NCI-H2227 (cell line): ENCODE measurements at regions not wholly inside any gene's neighbourhood (a gene's known extent, or its start where the extent isn't known, plus 50 kb on each side); places are given as distances from the start of the nearest gene placed in this dataset.
"Not testable (repeated sequence)": the region's sequence is repeated elsewhere in the genome, so short reads cannot be mapped to it uniquely, and the experiment has no call there.

Experiments
- DNase-seq: peaks from one replicate; lab custom pipeline; 2025; ENCODE audit not compliant: unreplicated experiment; lab: John Stamatoyannopoulos, UW

DNA sequence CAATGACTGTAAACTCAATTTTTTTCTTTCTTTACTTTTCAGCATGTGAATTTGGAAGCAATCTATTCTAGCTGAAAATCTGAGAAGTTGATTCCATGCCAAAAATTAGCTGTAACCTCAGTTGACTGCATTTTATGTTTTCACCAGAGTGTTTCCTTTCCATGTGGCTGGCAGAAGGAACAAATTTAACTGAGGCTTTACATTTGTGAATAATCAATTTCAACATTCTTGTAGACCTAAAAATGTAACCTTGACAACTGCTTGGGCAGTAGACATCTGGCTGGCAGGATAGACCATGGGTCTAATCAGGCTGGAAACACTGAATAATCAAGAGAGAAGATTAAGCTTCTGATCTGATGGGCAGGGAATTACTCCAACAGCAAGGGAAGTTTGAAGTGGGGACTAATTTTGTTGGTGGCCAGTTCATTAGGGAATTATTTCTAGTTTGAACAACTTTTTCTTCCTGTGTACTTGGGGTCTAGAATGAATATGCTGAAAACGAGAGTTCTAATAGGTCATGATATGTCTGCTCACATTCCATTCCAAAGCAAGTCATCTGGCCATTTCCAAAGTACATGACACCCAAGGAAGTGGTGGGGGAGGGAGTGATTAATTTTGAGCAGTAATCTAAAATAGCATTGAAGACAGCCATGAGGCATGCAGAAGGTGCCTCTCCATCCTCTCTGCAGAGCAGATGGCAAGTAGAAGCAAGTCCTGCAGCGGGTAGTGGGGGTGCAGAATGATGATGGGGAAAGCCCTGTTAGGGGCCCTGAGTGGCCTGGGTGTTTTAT lies 68.2 kb downstream of the ATP23 start:
- DNase-seq = no peak

DNA sequence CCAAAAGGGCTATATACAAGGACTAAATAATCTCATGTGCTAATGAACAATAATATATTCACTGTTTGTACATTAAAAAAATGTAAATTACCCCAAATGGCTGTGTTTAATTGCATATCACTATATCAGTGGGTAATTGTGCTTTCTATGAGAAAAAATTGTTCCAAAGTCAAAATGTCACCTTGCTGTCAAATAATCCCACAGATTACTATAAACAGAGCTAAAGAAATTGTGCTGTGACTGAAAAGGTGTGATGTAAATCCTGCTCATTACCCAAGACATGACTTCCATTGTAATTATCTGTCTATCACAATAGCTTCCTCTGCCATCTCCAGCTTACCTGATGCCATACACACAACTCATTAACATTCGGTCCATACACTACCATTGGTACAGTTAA lies 70.3 kb downstream of the ATP23 start:
- DNase-seq = no peak

- not testable (repeated sequence) for DNase-seq
Measured at GRCh38 chr12:58022379-58023020, 81.1 kb downstream of the ATP23 start.

- no peak for DNase-seq
Measured at GRCh38 chr12:58025431-58025830, 84.1 kb downstream of the ATP23 start.

GRCh38 chr12:58026426-58026825 lies 85.1 kb downstream of the ATP23 start:
- DNase-seq = no peak

DNA sequence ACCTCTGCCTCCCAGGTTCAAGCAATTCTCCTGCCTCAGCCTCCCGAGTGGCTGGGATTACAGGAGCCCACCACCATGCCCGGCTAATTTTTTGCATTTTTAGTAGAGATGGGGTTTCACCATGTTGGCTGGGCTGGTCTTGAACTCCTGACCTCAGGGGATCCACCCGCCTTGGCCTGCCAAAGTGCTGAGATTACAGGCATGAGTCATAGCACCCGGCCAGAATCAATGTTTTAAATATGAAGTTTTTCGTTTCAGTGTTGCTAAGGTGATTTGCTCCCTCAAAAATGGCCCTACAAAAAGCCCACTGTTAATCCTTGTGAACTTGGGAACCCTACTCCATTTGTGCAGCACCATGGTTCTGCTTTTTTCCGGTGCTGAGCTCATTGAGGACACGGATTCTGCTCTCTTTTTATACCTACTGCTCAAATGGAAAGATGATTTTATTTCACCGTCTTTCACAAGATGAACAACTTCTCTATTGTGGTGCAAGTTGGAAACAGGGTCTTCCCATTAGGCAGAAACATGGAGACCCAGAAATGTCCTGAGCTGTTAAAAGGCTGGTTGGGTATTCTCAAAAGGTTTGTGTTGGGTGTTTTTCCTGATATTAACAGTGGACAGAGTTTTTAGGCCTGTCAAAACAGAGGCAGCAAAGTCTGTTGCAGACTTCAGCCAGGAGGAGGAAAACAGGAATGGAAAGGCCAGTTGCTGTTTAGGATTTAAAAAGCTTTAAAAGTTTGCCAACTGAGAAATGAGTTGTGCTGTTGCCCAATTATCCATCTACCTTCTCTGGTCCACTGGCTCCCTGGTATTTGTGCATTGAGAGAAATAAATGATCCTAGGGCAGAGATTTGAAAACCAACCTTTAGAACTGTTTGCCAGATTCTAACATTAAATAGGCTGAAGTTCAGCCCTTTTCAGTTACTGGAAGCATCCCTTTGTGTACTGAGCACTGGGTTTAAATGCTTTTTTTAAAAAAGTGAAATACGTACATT lies 85.8 kb downstream of the ATP23 start:
- DNase-seq = no peak

DNA sequence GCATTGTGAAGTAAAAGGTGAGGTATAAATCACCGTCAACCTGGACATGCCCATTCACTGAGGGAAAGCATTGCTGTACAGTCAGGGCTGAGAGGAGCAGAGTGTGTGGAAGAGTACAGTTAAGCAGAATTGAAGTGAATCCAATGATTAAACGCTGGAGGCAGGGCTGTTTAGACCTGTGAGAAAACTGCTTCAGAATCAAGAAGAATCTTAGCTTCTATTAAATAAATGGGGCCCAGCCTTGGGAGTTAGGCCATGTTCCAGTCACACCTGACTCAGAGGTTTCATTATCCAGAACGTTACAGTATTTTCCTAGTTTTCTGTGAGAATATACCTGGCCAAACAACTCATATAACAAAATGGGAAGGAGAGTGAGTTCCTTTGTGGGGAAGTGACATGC lies 86.9 kb downstream of the ATP23 start:
- no peak for DNase-seq

- DNase-seq = no peak
Measured at GRCh38 chr12:58029260-58029659, 87.9 kb downstream of the ATP23 start.

DNA sequence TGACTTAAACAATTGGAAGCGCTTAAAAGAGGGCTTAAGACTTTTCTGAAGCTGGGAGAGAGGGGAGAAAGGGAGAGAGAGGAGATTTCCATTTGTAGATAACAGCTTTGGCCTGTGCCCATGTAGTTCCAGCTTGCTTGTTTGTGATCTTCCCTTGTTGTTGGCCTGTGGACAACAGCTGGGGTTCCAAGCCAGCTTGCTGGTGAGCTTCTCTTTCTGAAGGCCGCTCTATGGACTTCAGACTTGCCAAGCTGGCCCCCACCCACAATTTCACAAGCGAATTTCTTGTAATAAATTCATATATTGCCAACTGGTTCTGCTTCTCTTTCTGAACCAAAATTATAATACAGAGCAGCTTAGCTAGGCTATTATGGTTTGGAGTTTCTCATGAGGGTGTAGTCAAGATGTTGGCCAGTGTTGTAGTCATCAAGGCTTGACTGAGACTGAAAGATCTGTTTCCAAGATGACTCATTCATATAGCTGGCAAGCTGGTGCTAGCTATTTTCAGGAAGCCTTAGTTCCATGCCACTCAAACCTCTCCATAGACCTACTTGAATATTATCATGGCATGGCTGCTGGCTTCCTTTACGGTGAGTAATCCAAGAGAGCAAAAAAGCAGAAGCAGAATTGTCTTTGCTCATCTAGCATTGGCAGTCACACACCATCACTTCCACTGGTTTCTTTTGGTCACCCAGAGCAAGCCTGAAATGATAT lies 89.4 kb downstream of the ATP23 start:
- no peak for DNase-seq

- no peak for DNase-seq
Measured at GRCh38 chr12:58032156-58032555, 90.8 kb downstream of the ATP23 start.

- DNase-seq = no peak
Measured at GRCh38 chr12:58033831-58034230, 92.5 kb downstream of the ATP23 start.

DNA sequence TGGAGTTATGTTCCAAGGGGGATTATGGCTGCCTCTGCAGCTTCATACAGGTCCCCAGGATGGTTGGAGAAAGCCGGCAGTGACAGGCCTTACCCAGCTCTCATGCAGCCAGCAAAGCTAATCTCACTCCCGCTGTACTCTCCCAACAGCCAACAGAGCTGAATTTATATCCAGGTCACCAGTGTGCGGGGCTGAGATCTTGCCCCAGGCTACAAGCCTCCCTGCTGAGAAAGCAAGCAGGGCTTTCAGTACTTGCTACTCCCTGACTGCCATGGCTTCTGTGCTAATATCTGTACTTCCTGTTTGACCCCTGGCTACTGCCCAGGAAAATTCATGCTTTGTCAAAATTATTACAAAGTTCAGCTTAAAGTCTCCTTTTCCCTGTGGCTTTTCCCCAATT lies 92.9 kb downstream of the ATP23 start:
- DNase-seq = no peak

DNA sequence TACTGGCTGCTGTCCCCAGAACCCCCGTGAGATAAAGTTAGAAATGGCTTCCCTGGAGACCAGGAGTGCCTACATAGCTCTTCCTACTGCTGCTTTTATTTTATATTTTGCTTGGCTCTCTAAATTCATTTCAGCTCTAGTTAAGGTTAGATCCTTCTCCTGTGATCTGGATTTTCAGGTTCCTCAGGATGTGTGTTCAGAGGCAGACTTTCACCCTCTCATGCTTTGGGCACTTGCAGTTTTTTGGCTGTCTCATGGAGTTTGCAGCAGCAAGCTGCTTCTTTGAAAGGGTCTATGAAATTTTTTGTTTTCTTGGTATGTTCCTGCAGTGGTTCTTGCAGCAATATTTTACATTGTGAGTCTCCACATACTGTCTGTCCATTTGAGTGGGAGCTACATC lies 93.3 kb downstream of the ATP23 start:
- no peak for DNase-seq

GRCh38 chr12:58041441-58041840 lies 100.1 kb downstream of the ATP23 start:
- DNase-seq = no peak

DNA sequence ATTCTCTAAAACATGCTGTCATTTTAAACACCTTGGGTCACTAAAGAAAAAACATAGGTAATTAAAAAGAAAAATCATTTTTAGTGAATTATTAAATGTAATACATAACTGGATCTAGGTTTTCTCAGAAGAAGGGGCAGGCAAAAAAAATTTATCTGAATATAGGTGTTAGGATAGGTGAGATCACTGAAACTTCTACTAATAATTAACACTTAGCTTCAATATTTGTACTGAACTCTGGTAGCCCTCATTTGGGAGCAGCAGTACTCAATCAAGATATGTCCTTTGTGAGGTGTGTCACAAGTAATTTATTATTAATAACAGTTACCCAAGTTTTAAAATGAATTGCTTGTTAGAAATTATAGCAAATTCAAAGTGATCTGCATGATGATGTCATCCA lies 103.6 kb downstream of the ATP23 start:
- DNase-seq = no peak

DNA sequence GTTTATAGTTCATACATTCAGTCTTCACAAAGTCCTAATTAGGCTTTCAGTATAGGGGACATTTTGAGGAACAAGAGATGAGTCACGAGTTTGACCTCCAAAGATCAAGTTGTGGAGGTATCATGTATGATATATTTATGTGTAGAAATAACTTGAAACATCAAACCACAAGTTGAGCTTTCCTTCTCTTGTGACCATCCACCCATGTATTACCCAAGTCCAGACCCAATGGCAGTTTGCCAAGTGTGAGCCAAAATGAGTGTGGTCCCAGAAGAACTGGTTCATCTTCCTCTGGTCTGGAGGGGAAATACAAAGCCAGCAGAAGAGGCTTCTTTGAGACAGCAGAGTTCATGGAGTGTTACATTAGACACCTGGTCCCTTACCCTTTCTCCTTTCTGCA lies 104.9 kb downstream of the ATP23 start:
- no peak for DNase-seq

DNA sequence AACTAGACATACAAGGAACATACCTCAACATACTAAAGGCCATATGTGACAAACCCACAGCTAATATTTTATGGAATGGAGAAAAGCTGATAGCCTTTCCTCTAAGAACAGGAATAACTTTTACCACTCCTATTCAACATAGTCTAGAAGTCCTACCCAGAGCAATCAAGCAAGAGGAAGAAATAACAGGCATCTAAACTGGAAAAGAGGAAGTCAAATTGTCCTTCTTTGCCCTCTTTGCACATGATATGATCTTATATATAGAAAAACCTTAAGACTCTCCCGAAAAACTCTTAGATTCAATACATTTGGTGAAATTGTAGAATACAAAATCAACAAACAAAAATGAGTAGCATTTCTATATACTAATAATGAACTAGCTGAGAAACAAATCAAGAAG lies 110.0 kb downstream of the ATP23 start:
- DNase-seq = no peak

- no peak for DNase-seq
Measured at GRCh38 chr12:58064666-58065065, 123.3 kb downstream of the ATP23 start.

DNA sequence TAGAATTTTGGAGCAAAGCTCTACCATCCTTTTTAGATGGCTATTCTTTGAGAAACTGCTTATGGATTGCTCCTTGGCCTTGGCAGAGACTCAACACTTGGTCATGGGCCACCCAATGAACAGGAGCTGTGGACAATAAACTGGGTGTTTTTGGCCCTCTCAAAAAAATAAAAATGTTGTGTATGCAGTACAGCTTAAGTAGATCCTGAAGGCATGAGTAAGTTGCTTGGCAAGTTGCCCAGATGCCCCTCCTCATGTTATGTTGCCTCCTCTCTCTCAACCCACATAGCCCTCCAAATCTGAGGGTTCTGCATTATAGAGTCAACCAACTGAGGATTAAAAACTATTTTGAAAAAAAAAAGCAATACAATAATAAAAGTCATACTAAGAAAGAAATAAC lies 124.9 kb downstream of the ATP23 start:
- no peak for DNase-seq

DNA sequence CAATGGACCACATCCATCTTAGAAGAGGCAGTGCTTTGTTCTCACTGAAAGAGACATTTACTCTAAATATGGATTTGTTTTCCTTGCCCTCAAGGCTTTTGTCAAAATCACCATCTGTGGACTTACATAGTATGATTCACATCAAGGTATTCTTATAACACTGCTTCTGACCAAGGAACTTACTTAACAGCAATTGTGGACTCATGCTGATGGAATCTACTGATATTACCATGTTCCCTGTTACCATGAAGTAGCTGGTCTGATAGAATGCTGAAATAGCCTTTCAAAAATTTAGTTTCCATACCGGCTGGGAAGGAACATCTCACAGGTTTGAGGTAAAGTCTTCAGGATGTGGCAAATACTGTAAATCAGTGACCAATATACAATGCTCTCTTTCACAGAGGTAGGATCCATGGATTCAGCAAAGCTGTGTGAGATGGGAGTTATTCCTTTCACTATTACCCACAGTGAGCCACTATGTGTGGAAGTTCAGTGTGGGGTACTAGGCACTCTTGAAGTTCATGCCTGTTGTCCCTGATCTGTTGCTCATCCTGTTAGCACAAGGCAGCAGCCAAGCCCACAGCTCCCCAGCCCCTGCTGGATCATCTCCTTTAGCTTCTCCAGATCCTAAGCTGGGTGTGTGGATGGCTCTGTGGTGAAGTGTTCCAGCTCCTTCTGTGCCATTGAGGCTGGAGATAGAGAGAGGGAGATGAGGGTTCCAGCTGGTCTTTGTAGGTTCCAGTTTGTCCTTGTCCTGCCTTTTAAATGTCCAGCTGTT lies 126.4 kb downstream of the ATP23 start:
- DNase-seq = no peak
